SU-DHL-6 (cell line): ENCODE measurements at regions not wholly inside any gene's neighbourhood (a gene's known extent, or its start where the extent isn't known, plus 50 kb on each side); places are given as distances from the start of the nearest gene placed in this dataset.

Experiments
- CTCF ChIP-seq: fragments of 200-600 bp; sonication (generic); IDR thresholded peaks from one replicate; pipeline ENCODE4 v1.5.1; 2017; ENCODE audit warnings: antibody characterized with exemption, mild to moderate bottlenecking, low read length, moderate library complexity; ENCODE audit not compliant: insufficient read depth, poor library complexity, severe bottlenecking
- EZH2phosphoT487 ChIP-seq: fragments of 200-600 bp; sonication (generic), shearing (Covaris generic); conservative IDR thresholded peaks from 2 replicates; pipeline ENCODE4 v1.6.1; 2018; ENCODE audit warnings: mild to moderate bottlenecking, antibody characterized with exemption, low read length, moderate library complexity, mixed read lengths

- TF ChIP-seq EZH2phosphoT487 (no peak), CTCF (peak; percentile 38)
These were observed 86.6 kb downstream of the ZNF330 start for GRCh38 chr4:141307241-141307689.
